ENCODE measurements at regions not wholly inside any gene's neighbourhood (a gene's known extent, or its start where the extent isn't known, plus 50 kb on each side); places are given as distances from the start of the nearest gene placed in this dataset.

DNA sequence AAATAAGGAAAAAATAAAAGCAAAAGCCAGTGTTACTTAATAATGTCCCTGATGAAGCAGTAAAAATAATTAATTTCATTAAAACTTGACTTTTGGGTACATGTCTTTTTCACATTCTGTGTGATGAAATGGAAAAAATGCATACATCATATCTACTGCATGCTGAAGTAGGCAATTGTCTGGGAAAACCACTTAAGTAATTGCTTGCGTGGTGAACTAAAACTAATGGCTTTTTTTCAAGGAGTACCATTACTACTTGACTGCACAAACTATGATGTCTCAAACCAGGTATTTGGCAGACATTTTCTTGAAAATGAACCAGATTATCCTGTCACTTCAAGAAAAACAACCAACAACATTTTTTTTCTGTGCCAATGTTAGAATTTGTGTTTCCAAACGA lies 91.3 kb upstream of the AKIRIN2 start:
- peaks cover 84% of the 10 kb centered on the region for H3K4me1 ChIP-seq (ENCODE audit: insufficient read depth, low read length, poor library complexity, severe bottlenecking)
- ChIA-PET CTCF (ENCODE audit: unreplicated experiment) (no interaction called here), POLR2A (interaction anchor here (0.7 to 6.6 kb wide), 9 partner anchors 9 to 1967 kb away, joined by 3 to 67 read pairs (median 6); partner anchors contain the start of gene AKIRIN2)
- no peak overlapping the region for H3K27ac ChIP-seq (ENCODE audit: low read depth, low read length, poor library complexity, severe bottlenecking)
- no peak for DNase-seq (ENCODE audit: low spot score)
- no peaks in the 10 kb centered on the region for H3K9me3 ChIP-seq (ENCODE audit: low read length)
- no peaks in the 10 kb centered on the region for H4K20me1 ChIP-seq (ENCODE audit: insufficient read depth, low read length)
- no TSS peak for BruUV-seq (replicated peaks)
- H3K79me2 ChIP-seq (ENCODE audit: insufficient read depth, low read depth, low read length): peaks cover 10% of the 10 kb centered on the region; the same call in 1 of the 2 replicates
- peak overlapping the region; percentile 40; the same call in 1 of the 2 replicates for H2AFZ ChIP-seq (ENCODE audit: low read length)
- H3K36me3 ChIP-seq (ENCODE audit: insufficient read depth, low read length): no peaks in the 10 kb centered on the region
- no peak overlapping the region for H3K4me3 ChIP-seq (ENCODE audit: low read depth, low read length, poor library complexity, severe bottlenecking)
- H3K4me2 ChIP-seq (ENCODE audit: low read length): peak overlapping the region; percentile 27; the same call in 1 of the 2 replicates
- no peaks in the 10 kb centered on the region for H3K9me2 ChIP-seq (ENCODE audit: insufficient read depth, low read length)
- intact Hi-C loops (cut with micrococcal nuclease; ENCODE audit: unreplicated experiment): no loop called here
- TF ChIP-seq, protein P1, sequence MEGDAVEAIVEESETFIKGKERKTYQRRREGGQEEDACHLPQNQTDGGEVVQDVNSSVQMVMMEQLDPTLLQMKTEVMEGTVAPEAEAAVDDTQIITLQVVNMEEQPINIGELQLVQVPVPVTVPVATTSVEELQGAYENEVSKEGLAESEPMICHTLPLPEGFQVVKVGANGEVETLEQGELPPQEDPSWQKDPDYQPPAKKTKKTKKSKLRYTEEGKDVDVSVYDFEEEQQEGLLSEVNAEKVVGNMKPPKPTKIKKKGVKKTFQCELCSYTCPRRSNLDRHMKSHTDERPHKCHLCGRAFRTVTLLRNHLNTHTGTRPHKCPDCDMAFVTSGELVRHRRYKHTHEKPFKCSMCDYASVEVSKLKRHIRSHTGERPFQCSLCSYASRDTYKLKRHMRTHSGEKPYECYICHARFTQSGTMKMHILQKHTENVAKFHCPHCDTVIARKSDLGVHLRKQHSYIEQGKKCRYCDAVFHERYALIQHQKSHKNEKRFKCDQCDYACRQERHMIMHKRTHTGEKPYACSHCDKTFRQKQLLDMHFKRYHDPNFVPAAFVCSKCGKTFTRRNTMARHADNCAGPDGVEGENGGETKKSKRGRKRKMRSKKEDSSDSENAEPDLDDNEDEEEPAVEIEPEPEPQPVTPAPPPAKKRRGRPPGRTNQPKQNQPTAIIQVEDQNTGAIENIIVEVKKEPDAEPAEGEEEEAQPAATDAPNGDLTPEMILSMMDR (conservative IDR thresholded peaks at IDR 0.05; ENCODE audit: low read length): no peak
- TF ChIP-seq EZH2phosphoT487 (IDR thresholded peaks at IDR 0.05; ENCODE audit: borderline replicate concordance, low read depth, low read length): no peak

GRCh38 chr6:87791982-87792381 lies 89.9 kb upstream of the AKIRIN2 start:
- POLR2A ChIA-PET: interaction anchor here (0.6 to 2.5 kb wide), 12 partner anchors 8 to 1291 kb away, joined by 3 to 12 read pairs (median 4); partner anchors contain the start of gene AKIRIN2

GRCh38 chr6:87791485-87791884 lies 89.5 kb upstream of the AKIRIN2 start:
- no peak for TF ChIP-seq EZH2phosphoT487 (IDR thresholded peaks at IDR 0.05; ENCODE audit: borderline replicate concordance, low read depth, low read length)
- TF ChIP-seq, protein P1 (conservative IDR thresholded peaks at IDR 0.05; ENCODE audit: low read length): no peak
- ChIA-PET POLR2A (interaction anchor here (0.6 to 2.5 kb wide), 11 partner anchors 10 to 1291 kb away, joined by 3 to 12 read pairs (median 3); partner anchors contain the start of gene AKIRIN2), CTCF (ENCODE audit: unreplicated experiment) (no interaction called here)
- no peaks in the 10 kb centered on the region for H3K9me2 ChIP-seq (ENCODE audit: insufficient read depth, low read length)
- H3K9me3 ChIP-seq (ENCODE audit: low read length): no peaks in the 10 kb centered on the region
- H3K36me3 ChIP-seq (ENCODE audit: insufficient read depth, low read length): no peaks in the 10 kb centered on the region
- no TSS peak for BruUV-seq (replicated peaks)
- H3K4me2 ChIP-seq (ENCODE audit: low read length): peak overlapping the region; percentile 29
- H3K79me2 ChIP-seq (ENCODE audit: insufficient read depth, low read depth, low read length): no peaks in the 10 kb centered on the region
- no peaks in the 10 kb centered on the region for H4K20me1 ChIP-seq (ENCODE audit: insufficient read depth, low read length)
- no peak overlapping the region for H3K4me3 ChIP-seq (ENCODE audit: low read depth, low read length, poor library complexity, severe bottlenecking)
- no peak overlapping the region for H3K27ac ChIP-seq (ENCODE audit: low read depth, low read length, poor library complexity, severe bottlenecking)
- peak overlapping the region; percentile 84 for H2AFZ ChIP-seq (ENCODE audit: low read length)
- H3K4me1 ChIP-seq (ENCODE audit: insufficient read depth, low read length, poor library complexity, severe bottlenecking): peaks cover 66% of the 10 kb centered on the region
- DNase-seq (ENCODE audit: low spot score): peak; percentile 49
- intact Hi-C loops (cut with micrococcal nuclease; ENCODE audit: unreplicated experiment): no loop called here

More at GRCh38 chr6:87791982-87792381, 89.9 kb upstream of the AKIRIN2 start:
- Histone ChIP-seq H3K9me2 (ENCODE audit: insufficient read depth, low read length) (no peaks in the 10 kb centered on the region), H3K36me3 (ENCODE audit: insufficient read depth, low read length) (no peaks in the 10 kb centered on the region), H3K4me1 (ENCODE audit: insufficient read depth, low read length, poor library complexity, severe bottlenecking) (peaks cover 71% of the 10 kb centered on the region), H3K79me2 (ENCODE audit: insufficient read depth, low read depth, low read length) (no peaks in the 10 kb centered on the region), H3K4me2 (ENCODE audit: low read length) (peak overlapping the region; percentile 23; the same call in 1 of the 2 replicates), H3K27ac (ENCODE audit: low read depth, low read length, poor library complexity, severe bottlenecking) (no peak overlapping the region), H4K20me1 (ENCODE audit: insufficient read depth, low read length) (no peaks in the 10 kb centered on the region), H3K9me3 (ENCODE audit: low read length) (no peaks in the 10 kb centered on the region), H3K4me3 (ENCODE audit: low read depth, low read length, poor library complexity, severe bottlenecking) (no peak overlapping the region), H2AFZ (ENCODE audit: low read length) (peak overlapping the region; percentile 40; the same call in 1 of the 2 replicates)
- intact Hi-C loops (cut with micrococcal nuclease; ENCODE audit: unreplicated experiment): no loop called here
- CTCF ChIA-PET (ENCODE audit: unreplicated experiment): no interaction called here
- TF ChIP-seq EZH2phosphoT487 (IDR thresholded peaks at IDR 0.05; ENCODE audit: borderline replicate concordance, low read depth, low read length): no peak
- TF ChIP-seq, protein P1 (conservative IDR thresholded peaks at IDR 0.05; ENCODE audit: low read length): no peak
- DNase-seq (ENCODE audit: low spot score): no peak
- no TSS peak for BruUV-seq (replicated peaks)
